Lower lobe of right lung (tissue), 2 donors: ENCODE measurements at regions not wholly inside any gene's neighbourhood (a gene's known extent, or its start where the extent isn't known, plus 50 kb on each side); places are given as distances from the start of the nearest gene placed in this dataset.

Experiments
- ATAC-seq, 2 donors: fragments of 200-7000 bp; cut with Tn5 transposase; one replicate each; pipeline ENCODE4 v1.9.1; 2020 to 2022; ENCODE audit warnings: mild to moderate bottlenecking in 2 of 2, moderate library complexity in 2 of 2
- DNase-seq: peaks from one replicate; pipeline ENCODE4 v3.0.0-alpha.2; 2020
- H3K27ac ChIP-seq: fragments of 200-600 bp; one replicate; pipeline ENCODE4 v1.8.0; 2022
- H3K27me3 ChIP-seq: fragments of 200-600 bp; one replicate; pipeline ENCODE4 v1.8.0; 2022; ENCODE audit warnings: low read depth
- H3K36me3 ChIP-seq: fragments of 200-600 bp; one replicate; pipeline ENCODE4 v1.8.0; 2022; ENCODE audit warnings: mild to moderate bottlenecking
- H3K4me1 ChIP-seq: fragments of 200-600 bp; one replicate; pipeline ENCODE4 v1.8.0; 2022
- H3K4me3 ChIP-seq: fragments of 200-600 bp; one replicate; pipeline ENCODE4 v1.8.0; 2022; ENCODE audit warnings: mild to moderate bottlenecking
- H3K9me3 ChIP-seq: fragments of 200-600 bp; one replicate; pipeline ENCODE4 v1.8.0; 2022
- CTCF ChIP-seq: fragments of 200-600 bp; IDR thresholded peaks from one replicate; pipeline ENCODE4 v1.8.0; 2022; ENCODE audit warnings: antibody characterized with exemption, mild to moderate bottlenecking
- intact Hi-C: fragments of 100-400 bp; cut with DNase I; formaldehyde crosslinking; loops from one replicate; pipeline ENCODE4 v1.11.0; 2022
- donor health status: DM: no; HTN: yes; CAD: no; lungs with severe emphysema.

GRCh38 chr5:128838623-128839022, 126.7 kb upstream of the SLC27A6 start:
- DNase-seq (no peak), ATAC-seq (no peak)
- Histone ChIP-seq H3K9me3 (no peaks in the 10 kb centered on the region), H3K4me3 (no peak overlapping the region), H3K27me3 (no peaks in the 10 kb centered on the region), H3K36me3 (no peaks in the 10 kb centered on the region), H3K4me1 (no peaks in the 10 kb centered on the region), H3K27ac (no peak overlapping the region)
- no peak for TF ChIP-seq CTCF
- intact Hi-C loops, result no loop called here

- DNase-seq (no peak), ATAC-seq (no peak)
- Histone ChIP-seq H3K27ac (no peak overlapping the region), H3K27me3 (no peaks in the 10 kb centered on the region), H3K9me3 (no peaks in the 10 kb centered on the region), H3K4me3 (no peak overlapping the region), H3K36me3 (no peaks in the 10 kb centered on the region), H3K4me1 (no peaks in the 10 kb centered on the region)
- no peak for TF ChIP-seq CTCF
- intact Hi-C loops, result no loop called here
Measured at GRCh38 chr5:128842241-128842640, 123.0 kb upstream of the SLC27A6 start.

- Histone ChIP-seq H3K4me1 (no peaks in the 10 kb centered on the region), H3K9me3 (no peaks in the 10 kb centered on the region), H3K4me3 (no peak overlapping the region), H3K36me3 (no peaks in the 10 kb centered on the region), H3K27me3 (no peaks in the 10 kb centered on the region), H3K27ac (no peak overlapping the region)
- intact Hi-C loops, result no loop called here
- ATAC-seq (no peak), DNase-seq (no peak)
- peak; percentile 26 for TF ChIP-seq CTCF
Measured at GRCh38 chr5:128844354-128844923, 120.8 kb upstream of the SLC27A6 start.

GRCh38 chr5:128850049-128850448, 115.2 kb upstream of the SLC27A6 start:
- Histone ChIP-seq H3K4me3 (no peak overlapping the region), H3K9me3 (peaks cover 8% of the 10 kb centered on the region), H3K27me3 (no peaks in the 10 kb centered on the region), H3K36me3 (no peaks in the 10 kb centered on the region), H3K27ac (no peak overlapping the region), H3K4me1 (no peaks in the 10 kb centered on the region)
- intact Hi-C loops, result no loop called here
- DNase-seq (no peak), ATAC-seq (no peak)
- TF ChIP-seq CTCF, result no peak

- Histone ChIP-seq H3K9me3 (peaks cover 4% of the 10 kb centered on the region), H3K4me1 (no peaks in the 10 kb centered on the region), H3K27me3 (no peaks in the 10 kb centered on the region), H3K27ac (no peak overlapping the region), H3K4me3 (no peak overlapping the region), H3K36me3 (no peaks in the 10 kb centered on the region)
- intact Hi-C loops, result no loop called here
- TF ChIP-seq CTCF, result no peak
- ATAC-seq (no peak), DNase-seq (no peak)
Measured at GRCh38 chr5:128854931-128855330, 110.4 kb upstream of the SLC27A6 start.
